PC-9 (cell line): ENCODE measurements at regions not wholly inside any gene's neighbourhood (a gene's known extent, or its start where the extent isn't known, plus 50 kb on each side); places are given as distances from the start of the nearest gene placed in this dataset.

Source experiments
- CTCF ChIP-seq: fragments of 200-600 bp; sonication (generic); conservative IDR thresholded peaks from 2 replicates; pipeline ENCODE4 v1.6.1; 2017; ENCODE audit warnings: mixed run types, antibody characterized with exemption, mild to moderate bottlenecking, moderate library complexity
- EZH2 ChIP-seq: fragments of 200-600 bp; sonication (generic); IDR thresholded peaks from 2 replicates; pipeline ENCODE4 v1.8.0; 2017; ENCODE audit warnings: antibody characterized with exemption, low read depth

- TF ChIP-seq CTCF, result no peak
- no peak for TF ChIP-seq EZH2
These were observed 1603.4 kb downstream of the MAT2B start for GRCh38 chr5:165108809-165109208.
